ENCODE measurements at regions not wholly inside any gene's neighbourhood (a gene's known extent, or its start where the extent isn't known, plus 50 kb on each side); places are given as distances from the start of the nearest gene placed in this dataset.

- TF ChIP-seq CTCF (conservative IDR thresholded peaks at IDR 0.05; ENCODE audit: low read depth in 2 of 2) = no peak
- TF ChIP-seq EZH2 (IDR thresholded peaks at IDR 0.05; ENCODE audit: low read depth, unreplicated experiment) = no peak
- TF ChIP-seq, protein P1, sequence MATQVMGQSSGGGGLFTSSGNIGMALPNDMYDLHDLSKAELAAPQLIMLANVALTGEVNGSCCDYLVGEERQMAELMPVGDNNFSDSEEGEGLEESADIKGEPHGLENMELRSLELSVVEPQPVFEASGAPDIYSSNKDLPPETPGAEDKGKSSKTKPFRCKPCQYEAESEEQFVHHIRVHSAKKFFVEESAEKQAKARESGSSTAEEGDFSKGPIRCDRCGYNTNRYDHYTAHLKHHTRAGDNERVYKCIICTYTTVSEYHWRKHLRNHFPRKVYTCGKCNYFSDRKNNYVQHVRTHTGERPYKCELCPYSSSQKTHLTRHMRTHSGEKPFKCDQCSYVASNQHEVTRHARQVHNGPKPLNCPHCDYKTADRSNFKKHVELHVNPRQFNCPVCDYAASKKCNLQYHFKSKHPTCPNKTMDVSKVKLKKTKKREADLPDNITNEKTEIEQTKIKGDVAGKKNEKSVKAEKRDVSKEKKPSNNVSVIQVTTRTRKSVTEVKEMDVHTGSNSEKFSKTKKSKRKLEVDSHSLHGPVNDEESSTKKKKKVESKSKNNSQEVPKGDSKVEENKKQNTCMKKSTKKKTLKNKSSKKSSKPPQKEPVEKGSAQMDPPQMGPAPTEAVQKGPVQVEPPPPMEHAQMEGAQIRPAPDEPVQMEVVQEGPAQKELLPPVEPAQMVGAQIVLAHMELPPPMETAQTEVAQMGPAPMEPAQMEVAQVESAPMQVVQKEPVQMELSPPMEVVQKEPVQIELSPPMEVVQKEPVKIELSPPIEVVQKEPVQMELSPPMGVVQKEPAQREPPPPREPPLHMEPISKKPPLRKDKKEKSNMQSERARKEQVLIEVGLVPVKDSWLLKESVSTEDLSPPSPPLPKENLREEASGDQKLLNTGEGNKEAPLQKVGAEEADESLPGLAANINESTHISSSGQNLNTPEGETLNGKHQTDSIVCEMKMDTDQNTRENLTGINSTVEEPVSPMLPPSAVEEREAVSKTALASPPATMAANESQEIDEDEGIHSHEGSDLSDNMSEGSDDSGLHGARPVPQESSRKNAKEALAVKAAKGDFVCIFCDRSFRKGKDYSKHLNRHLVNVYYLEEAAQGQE (IDR thresholded peaks at IDR 0.05; ENCODE audit: unreplicated experiment) = no peak
- TF ChIP-seq POLR2AphosphoS5 (IDR thresholded peaks at IDR 0.05; ENCODE audit: low read depth) = no peak
- TF ChIP-seq ZNF114 (CRISPR knock-in tag; IDR thresholded peaks at IDR 0.05) = no peak
- no peak for TF ChIP-seq JUNB (IDR thresholded peaks at IDR 0.05; ENCODE audit: unreplicated experiment)
- TF ChIP-seq EZH2phosphoT487 (IDR thresholded peaks at IDR 0.05; ENCODE audit: unreplicated experiment) = no peak
- TF ChIP-seq, protein P2, sequence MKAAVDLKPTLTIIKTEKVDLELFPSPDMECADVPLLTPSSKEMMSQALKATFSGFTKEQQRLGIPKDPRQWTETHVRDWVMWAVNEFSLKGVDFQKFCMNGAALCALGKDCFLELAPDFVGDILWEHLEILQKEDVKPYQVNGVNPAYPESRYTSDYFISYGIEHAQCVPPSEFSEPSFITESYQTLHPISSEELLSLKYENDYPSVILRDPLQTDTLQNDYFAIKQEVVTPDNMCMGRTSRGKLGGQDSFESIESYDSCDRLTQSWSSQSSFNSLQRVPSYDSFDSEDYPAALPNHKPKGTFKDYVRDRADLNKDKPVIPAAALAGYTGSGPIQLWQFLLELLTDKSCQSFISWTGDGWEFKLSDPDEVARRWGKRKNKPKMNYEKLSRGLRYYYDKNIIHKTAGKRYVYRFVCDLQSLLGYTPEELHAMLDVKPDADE (IDR thresholded peaks at IDR 0.05) = no peak
These were observed 398.1 kb downstream of the TNS1 start for GRCh38 chr2:217604527-217605194.
